HepG2 (cell line): ENCODE measurements at regions not wholly inside any gene's neighbourhood (a gene's known extent, or its start where the extent isn't known, plus 50 kb on each side); places are given as distances from the start of the nearest gene placed in this dataset.

Experiments used
- ATAC-seq: fragments of 200-7000 bp; cut with Tn5 transposase; 3 replicates; pipeline ENCODE4 v1.9.1; 2020; ENCODE audit warnings: mild to moderate bottlenecking, moderate library complexity
- BruUV-seq: library from RNA; stranded (reverse); fragments of 400-500 nt; replicated peaks from 2 replicates; lab custom pipeline; 2021; lab: Mats Ljungman, UMichigan
- CTCF ChIA-PET: fragments of 300-600 bp; formaldehyde crosslinking; extraction: SDS; loops from one replicate; lab custom pipeline; 2021; ENCODE audit warnings: low total read pairs, inconsistent platforms, low intra/inter-chr PET ratio; lab: Yijun Ruan, JAX
- POLR2A ChIA-PET: fragments of 350-600 bp; sonication (Branson Sonifier 250); formaldehyde crosslinking; loops from one replicate; lab custom pipeline; 2020; ENCODE audit warnings: antibody characterized with exemption, inconsistent platforms; lab: Yijun Ruan, JAX
- DNase-seq: peaks from one replicate; pipeline ENCODE4 v3.0.0-alpha.2; 2015; ENCODE audit warnings: low spot score
- FAIRE-seq: peaks from 3 replicates; lab custom pipeline; 2011; peaks lifted over from hg19 to GRCh38; lab: Jason Lieb, UNC
- H2AFZ ChIP-seq: one replicate; pipeline ENCODE4 v1.6.1; 2011; ENCODE audit warnings: low read length, inconsistent platforms
- H3K27ac ChIP-seq: fragments of 300-600 bp; 3 replicates; pipeline ENCODE4 v1.8.0; 2011; ENCODE audit warnings: mixed run types, mild to moderate bottlenecking, mixed read lengths, low read length, inconsistent platforms; ENCODE audit not compliant: insufficient read depth; ENCODE audit errors: extremely low read length
- H3K27me3 ChIP-seq, 2 experiments: fragments of 200-600 bp in 1 of 2; 2 replicates in 1 of 2; 3 replicates in 1 of 2; pipeline versions ENCODE4 v1.6.0 to v1.8.0; 2011; ENCODE audit warnings: low read length in 2 of 2, mild to moderate bottlenecking in 2 of 2, moderate library complexity in 2 of 2, inconsistent platforms in 1 of 2; ENCODE audit not compliant: insufficient read depth in 2 of 2, control insufficient read depth in 1 of 2
- H3K36me3 ChIP-seq, 2 experiments: fragments of 200-600 bp in 1 of 2; replicated peaks in 1 of 2; 2 replicates in 1 of 2; 3 replicates in 1 of 2; pipeline versions ENCODE4 v1.5.1 to v1.8.0; 2011; ENCODE audit warnings: low read length in 2 of 2, inconsistent platforms in 1 of 2; ENCODE audit not compliant: insufficient read depth in 2 of 2, control insufficient read depth in 1 of 2
- H3K4me1 ChIP-seq: 2 replicates; pipeline ENCODE4 v1.5.1; 2012; ENCODE audit warnings: low read length, inconsistent platforms; ENCODE audit not compliant: insufficient read depth
- H3K4me2 ChIP-seq: 2 replicates; pipeline ENCODE4 v1.6.0; 2011; ENCODE audit warnings: low read depth, low read length, inconsistent platforms
- H3K4me3 ChIP-seq, 3 experiments: fragments of 200-600 bp in 1 of 3; sonication (generic), shearing (Covaris generic) in 1 of 3; replicated peaks in 1 of 3; 2 replicates each; pipeline ENCODE4 v1.5.1; 2011 to 2016; ENCODE audit warnings: low read length in 3 of 3, inconsistent platforms in 2 of 3, low read depth in 2 of 3, mild to moderate bottlenecking in 2 of 3, control low read depth in 1 of 3, mixed read lengths in 1 of 3; ENCODE audit not compliant: insufficient read depth in 1 of 3
- H3K79me2 ChIP-seq: one replicate; pipeline ENCODE4 v1.6.1; 2011; ENCODE audit warnings: low read length, inconsistent platforms; ENCODE audit not compliant: insufficient read depth
- H3K9ac ChIP-seq: 2 replicates; pipeline ENCODE4 v1.6.0; 2011; ENCODE audit warnings: mild to moderate bottlenecking, low read depth, low read length, inconsistent platforms; ENCODE audit not compliant: insufficient read depth
- H3K9me3 ChIP-seq: 2 replicates; pipeline ENCODE4 v1.5.1; 2012; ENCODE audit warnings: mild to moderate bottlenecking, low read length
- H4K20me1 ChIP-seq: 2 replicates; pipeline ENCODE4 v1.6.0; 2011; ENCODE audit warnings: inconsistent platforms, mild to moderate bottlenecking, low read length, moderate library complexity; ENCODE audit not compliant: insufficient read depth
- ATRX ChIP-seq: sonication (generic); formaldehyde crosslinking; IDR thresholded peaks from 2 replicates; pipeline ENCODE4 v1.4.0; 2020; ENCODE audit warnings: missing genetic modification reagents, borderline replicate concordance
- EP300 ChIP-seq, 3 experiments: sonication (generic) in 1 of 3; formaldehyde crosslinking in 1 of 3; IDR thresholded peaks; 2 replicates each; pipeline versions ENCODE4 v1.5.1 to v1.6.1; 2011 to 2020; ENCODE audit warnings: low read depth in 2 of 3, low read length in 2 of 3, borderline replicate concordance in 1 of 3, improper control_type of control experiment in 1 of 3, mild to moderate bottlenecking in 1 of 3, missing genetic modification reagents in 1 of 3, moderate library complexity in 1 of 3
- GFI1 ChIP-seq: sonication (generic); formaldehyde crosslinking; IDR thresholded peaks from 2 replicates; pipeline ENCODE4 v1.5.0; 2020; ENCODE audit warnings: missing genetic modification reagents, mild to moderate bottlenecking, borderline replicate concordance
- ISX ChIP-seq: sonication (generic); formaldehyde crosslinking; conservative IDR thresholded peaks from 2 replicates; pipeline ENCODE4 v1.5.0; 2020; ENCODE audit warnings: missing genetic modification reagents
- KLF11 ChIP-seq: IDR thresholded peaks from 2 replicates; pipeline ENCODE4 v1.6.1; 2016; ENCODE audit warnings: missing compliant biosample characterization
- RXRB ChIP-seq: IDR thresholded peaks from 2 replicates; pipeline ENCODE4 v1.6.1; 2016; ENCODE audit warnings: borderline replicate concordance, missing genetic modification reagents, missing compliant biosample characterization
- SIX1 ChIP-seq: sonication (generic); formaldehyde crosslinking; IDR thresholded peaks from 2 replicates; pipeline ENCODE4 v1.4.0; 2020; ENCODE audit warnings: missing genetic modification reagents, borderline replicate concordance
- SOX13 ChIP-seq, 3 experiments: fragments of 450-650 bp in 1 of 3; sonication (generic) in 1 of 3; formaldehyde crosslinking in 1 of 3; IDR thresholded peaks in 2 of 3; conservative IDR thresholded peaks in 1 of 3; 2 replicates each; pipeline versions ENCODE4 v1.5.0 to v1.6.1; 2016 to 2020; ENCODE audit warnings: antibody characterized with exemption in 1 of 3, mild to moderate bottlenecking in 1 of 3, missing compliant biosample characterization in 1 of 3, missing genetic modification reagents in 1 of 3, moderate library complexity in 1 of 3
- UBTF ChIP-seq: sonication (generic); formaldehyde crosslinking; IDR thresholded peaks from 2 replicates; pipeline ENCODE4 v1.4.0; 2020; ENCODE audit warnings: mild to moderate bottlenecking, missing genetic modification reagents
- ZNF3 ChIP-seq: IDR thresholded peaks from 2 replicates; pipeline ENCODE4 v1.7.0; 2017; ENCODE audit warnings: inconsistent platforms
- ZNF329 ChIP-seq: sonication (generic); formaldehyde crosslinking; IDR thresholded peaks from 2 replicates; pipeline ENCODE4 v1.9.0; 2021; ENCODE audit warnings: low read depth, mild to moderate bottlenecking, missing genetic modification reagents
- ZNF619 ChIP-seq: sonication (generic); formaldehyde crosslinking; IDR thresholded peaks from 2 replicates; pipeline ENCODE4 v1.4.0; 2020; ENCODE audit warnings: mild to moderate bottlenecking, missing genetic modification reagents
- WGBS: methylation state at CpG from one replicate; pipeline ENCODE4 v1.1.6; 2017; ENCODE audit warnings: low lambda C conversion rate; 5-methylcytosine and 5-hydroxymethylcytosine counted together
- in situ Hi-C: cut with HindIII; loops from 2 replicates; pipeline ENCODE4 v1.10.0; 2017; ENCODE audit warnings: low pct_unique_long_range_greater_than_20kb; ENCODE audit not compliant: extremely low pct_ligation_motif_present
- intact Hi-C: fragments of 100-400 bp; cut with micrococcal nuclease; formaldehyde crosslinking; loops from one replicate; pipeline ENCODE4 v1.10.0; 2022; ENCODE audit not compliant: unreplicated experiment
- TF ChIP-seq, protein P1 (sequence below): sonication (generic); formaldehyde crosslinking; IDR thresholded peaks from 2 replicates; pipeline ENCODE4 v1.9.0; 2021; ENCODE audit warnings: mild to moderate bottlenecking, missing genetic modification reagents

- TF ChIP-seq, protein P1, sequence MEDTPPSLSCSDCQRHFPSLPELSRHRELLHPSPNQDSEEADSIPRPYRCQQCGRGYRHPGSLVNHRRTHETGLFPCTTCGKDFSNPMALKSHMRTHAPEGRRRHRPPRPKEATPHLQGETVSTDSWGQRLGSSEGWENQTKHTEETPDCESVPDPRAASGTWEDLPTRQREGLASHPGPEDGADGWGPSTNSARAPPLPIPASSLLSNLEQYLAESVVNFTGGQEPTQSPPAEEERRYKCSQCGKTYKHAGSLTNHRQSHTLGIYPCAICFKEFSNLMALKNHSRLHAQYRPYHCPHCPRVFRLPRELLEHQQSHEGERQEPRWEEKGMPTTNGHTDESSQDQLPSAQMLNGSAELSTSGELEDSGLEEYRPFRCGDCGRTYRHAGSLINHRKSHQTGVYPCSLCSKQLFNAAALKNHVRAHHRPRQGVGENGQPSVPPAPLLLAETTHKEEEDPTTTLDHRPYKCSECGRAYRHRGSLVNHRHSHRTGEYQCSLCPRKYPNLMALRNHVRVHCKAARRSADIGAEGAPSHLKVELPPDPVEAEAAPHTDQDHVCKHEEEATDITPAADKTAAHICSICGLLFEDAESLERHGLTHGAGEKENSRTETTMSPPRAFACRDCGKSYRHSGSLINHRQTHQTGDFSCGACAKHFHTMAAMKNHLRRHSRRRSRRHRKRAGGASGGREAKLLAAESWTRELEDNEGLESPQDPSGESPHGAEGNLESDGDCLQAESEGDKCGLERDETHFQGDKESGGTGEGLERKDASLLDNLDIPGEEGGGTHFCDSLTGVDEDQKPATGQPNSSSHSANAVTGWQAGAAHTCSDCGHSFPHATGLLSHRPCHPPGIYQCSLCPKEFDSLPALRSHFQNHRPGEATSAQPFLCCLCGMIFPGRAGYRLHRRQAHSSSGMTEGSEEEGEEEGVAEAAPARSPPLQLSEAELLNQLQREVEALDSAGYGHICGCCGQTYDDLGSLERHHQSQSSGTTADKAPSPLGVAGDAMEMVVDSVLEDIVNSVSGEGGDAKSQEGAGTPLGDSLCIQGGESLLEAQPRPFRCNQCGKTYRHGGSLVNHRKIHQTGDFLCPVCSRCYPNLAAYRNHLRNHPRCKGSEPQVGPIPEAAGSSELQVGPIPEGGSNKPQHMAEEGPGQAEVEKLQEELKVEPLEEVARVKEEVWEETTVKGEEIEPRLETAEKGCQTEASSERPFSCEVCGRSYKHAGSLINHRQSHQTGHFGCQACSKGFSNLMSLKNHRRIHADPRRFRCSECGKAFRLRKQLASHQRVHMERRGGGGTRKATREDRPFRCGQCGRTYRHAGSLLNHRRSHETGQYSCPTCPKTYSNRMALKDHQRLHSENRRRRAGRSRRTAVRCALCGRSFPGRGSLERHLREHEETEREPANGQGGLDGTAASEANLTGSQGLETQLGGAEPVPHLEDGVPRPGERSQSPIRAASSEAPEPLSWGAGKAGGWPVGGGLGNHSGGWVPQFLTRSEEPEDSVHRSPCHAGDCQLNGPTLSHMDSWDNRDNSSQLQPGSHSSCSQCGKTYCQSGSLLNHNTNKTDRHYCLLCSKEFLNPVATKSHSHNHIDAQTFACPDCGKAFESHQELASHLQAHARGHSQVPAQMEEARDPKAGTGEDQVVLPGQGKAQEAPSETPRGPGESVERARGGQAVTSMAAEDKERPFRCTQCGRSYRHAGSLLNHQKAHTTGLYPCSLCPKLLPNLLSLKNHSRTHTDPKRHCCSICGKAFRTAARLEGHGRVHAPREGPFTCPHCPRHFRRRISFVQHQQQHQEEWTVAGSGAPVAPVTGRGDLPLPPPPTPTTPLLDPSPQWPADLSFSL (CRISPR knock-in tag) = no peak
- no peak for TF ChIP-seq ZNF3 (CRISPR knock-in tag)
- TF ChIP-seq, all 625 proteins: peak for 0
These were observed 109.1 kb upstream of the AMN1 start (continued) for GRCh38 chr12:31837913-31838312.

- no peaks in the 10 kb centered on the region for H3K27me3 ChIP-seq
- peak; percentile 50; the same call in 2 of the 3 replicates for ATAC-seq
- no peak overlapping the region for H2AFZ ChIP-seq
- TF ChIP-seq RXRB (peak; percentile 48; the same call in 1 of the 2 replicates), ISX (CRISPR knock-in tag) (no peak), SIX1 (CRISPR knock-in tag) (peak; percentile 63; the same call in 1 of the 2 replicates), SOX13 (IDR thresholded peaks at IDR 0.05) (no peak), SOX13 (CRISPR knock-in tag; conservative IDR thresholded peaks at IDR 0.05 in 1 of 2, IDR thresholded peaks at IDR 0.05 in 1 of 2) (peak in 1 of 2 experiments; percentile 84; a peak in 2 of 4 replicates), UBTF (CRISPR knock-in tag) (no peak), KLF11 (CRISPR knock-in tag) (no peak), ZNF329 (CRISPR knock-in tag) (no peak), ATRX (CRISPR knock-in tag) (no peak), ZNF619 (CRISPR knock-in tag) (no peak), GFI1 (CRISPR knock-in tag) (no peak), EP300 (IDR thresholded peaks at IDR 0.05; ENCODE audit: low read depth in 2 of 2, low read length in 2 of 2) (peak in 1 of 2 experiments; percentile 34; a peak in 1 of 4 replicates), EP300 (CRISPR knock-in tag; IDR thresholded peaks at IDR 0.05; ENCODE audit: borderline replicate concordance) (no peak)
These were observed 106.6 kb upstream of the AMN1 start for GRCh38 chr12:31835276-31835882.

More at GRCh38 chr12:31835276-31835882, 106.6 kb upstream of the AMN1 start:
- no peak for FAIRE-seq
- POLR2A ChIA-PET = no interaction called here
- peak; percentile 50 for DNase-seq
- Histone ChIP-seq H3K27ac (no peak overlapping the region), H3K9me3 (no peaks in the 10 kb centered on the region), H3K79me2 (no peaks in the 10 kb centered on the region), H3K4me1 (peaks cover 12% of the 10 kb centered on the region), H3K9ac (no peak overlapping the region), H3K4me3 (no peak overlapping the region), H3K36me3 (no peaks in the 10 kb centered on the region), H4K20me1 (no peaks in the 10 kb centered on the region), H3K4me2 (peak overlapping the region; percentile 15)
- CTCF ChIA-PET = no interaction called here
- no TSS peak for BruUV-seq
- 19% methylated on average over 5 of the region's 5 CpGs for WGBS
- intact Hi-C loops = no loop called here
- in situ Hi-C loops = no loop called here
